Gastroesophageal sphincter (tissue), 3 donors: ENCODE measurements at regions not wholly inside any gene's neighbourhood (a gene's known extent, or its start where the extent isn't known, plus 50 kb on each side); places are given as distances from the start of the nearest gene placed in this dataset.

ENCODE experiments used
- CTCF ChIP-seq, 4 experiments: fragments of 200-600 bp in 2 of 4; fragments of 450-650 bp in 2 of 4; sonication (generic) in 1 of 4; IDR thresholded peaks; one replicate each; pipeline ENCODE4 v1.5.1; 2017 to 2019; ENCODE audit warnings: antibody characterized with exemption in 4 of 4, mild to moderate bottlenecking in 2 of 4, moderate library complexity in 2 of 4
- POLR2A ChIP-seq, 2 donors: fragments of 450-650 bp; IDR thresholded peaks; one replicate each; pipeline ENCODE4 v1.6.1; 2017; ENCODE audit warnings: antibody characterized with exemption in 2 of 2, mild to moderate bottlenecking in 2 of 2, moderate library complexity in 1 of 2
- POLR2AphosphoS5 ChIP-seq: sonication (generic); formaldehyde crosslinking; IDR thresholded peaks from one replicate; pipeline ENCODE4 v1.6.1; 2017; ENCODE audit warnings: antibody characterized with exemption

GRCh38 chr9:710951-711745 lies 130.3 kb upstream of the DMRT1 start:
- TF ChIP-seq CTCF (IDR thresholded peaks at IDR 0.05) (no peak), POLR2A (IDR thresholded peaks at IDR 0.05) (no peak), POLR2AphosphoS5 (no peak)
